Osteocyte (in vitro differentiated cells): ENCODE measurements at regions not wholly inside any gene's neighbourhood (a gene's known extent, or its start where the extent isn't known, plus 50 kb on each side); places are given as distances from the start of the nearest gene placed in this dataset.

Source experiments
- DNase-seq: peaks from one replicate; pipeline ENCODE4 v3.0.0; 2021; ENCODE audit warnings: mixed read lengths; ENCODE audit not compliant: unreplicated experiment; ENCODE audit errors: extremely low spot score
- H3K27ac Mint-ChIP-seq: one replicate; pipeline ENCODE4 v1.8.0; 2021; ENCODE audit warnings: mild to moderate bottlenecking, mixed read lengths; ENCODE audit not compliant: unreplicated experiment
- H3K27me3 Mint-ChIP-seq: one replicate; pipeline ENCODE4 v1.8.0; 2021; ENCODE audit warnings: mixed read lengths; ENCODE audit not compliant: unreplicated experiment
- H3K36me3 Mint-ChIP-seq: one replicate; pipeline ENCODE4 v1.8.0; 2021; ENCODE audit warnings: mixed read lengths; ENCODE audit not compliant: unreplicated experiment
- H3K4me1 Mint-ChIP-seq: one replicate; pipeline ENCODE4 v1.8.0; 2021; ENCODE audit warnings: mixed read lengths; ENCODE audit not compliant: unreplicated experiment
- H3K4me3 Mint-ChIP-seq: one replicate; pipeline ENCODE4 v1.8.0; 2021; ENCODE audit warnings: mild to moderate bottlenecking, moderate library complexity, mixed read lengths; ENCODE audit not compliant: unreplicated experiment
- H3K9me3 Mint-ChIP-seq: one replicate; pipeline ENCODE4 v1.8.0; 2021; ENCODE audit warnings: mixed read lengths; ENCODE audit not compliant: unreplicated experiment
- CTCF ChIP-seq: fragments of 200-600 bp; sonication (generic); IDR thresholded peaks from 2 replicates; pipeline ENCODE4 v1.5.0; 2021; ENCODE audit warnings: antibody characterized with exemption, mild to moderate bottlenecking, moderate library complexity

- TF ChIP-seq CTCF, result peak; percentile 71
- Mint-ChIP-seq H3K4me1 (no peaks in the 10 kb centered on the region), H3K27ac (no peak overlapping the region), H3K4me3 (peak overlapping the region; percentile 10), H3K9me3 (no peaks in the 10 kb centered on the region), H3K36me3 (no peaks in the 10 kb centered on the region), H3K27me3 (peaks cover 50% of the 10 kb centered on the region)
- no peak for DNase-seq
These were observed 285.1 kb downstream of the MTX2 start for GRCh38 chr2:176554101-176555048.

- Mint-ChIP-seq H3K4me3 (no peak overlapping the region), H3K9me3 (no peaks in the 10 kb centered on the region), H3K27ac (no peak overlapping the region), H3K36me3 (no peaks in the 10 kb centered on the region), H3K4me1 (no peaks in the 10 kb centered on the region), H3K27me3 (peaks cover 55% of the 10 kb centered on the region)
- no peak for DNase-seq
- no peak for TF ChIP-seq CTCF
These were observed 285.9 kb downstream of the MTX2 start for GRCh38 chr2:176555112-176555511.

- DNase-seq, result no peak
- H3K4me3 Mint-ChIP-seq, result no peak overlapping the region
- no peak for TF ChIP-seq CTCF
- H3K36me3 Mint-ChIP-seq, result no peaks in the 10 kb centered on the region
- H3K27me3 Mint-ChIP-seq, result peaks cover 60% of the 10 kb centered on the region
- H3K9me3 Mint-ChIP-seq, result no peaks in the 10 kb centered on the region
- H3K27ac Mint-ChIP-seq, result no peak overlapping the region
- H3K4me1 Mint-ChIP-seq, result no peaks in the 10 kb centered on the region
These were observed 286.5 kb downstream of the MTX2 start for GRCh38 chr2:176555781-176556180.

GRCh38 chr2:176556373-176556772 lies 287.1 kb downstream of the MTX2 start:
- no peaks in the 10 kb centered on the region for H3K4me1 Mint-ChIP-seq
- no peaks in the 10 kb centered on the region for H3K36me3 Mint-ChIP-seq
- no peak for DNase-seq
- no peaks in the 10 kb centered on the region for H3K9me3 Mint-ChIP-seq
- peaks cover 61% of the 10 kb centered on the region for H3K27me3 Mint-ChIP-seq
- no peak overlapping the region for H3K4me3 Mint-ChIP-seq
- H3K27ac Mint-ChIP-seq, result no peak overlapping the region
- no peak for TF ChIP-seq CTCF

GRCh38 chr2:176557821-176558220 lies 288.6 kb downstream of the MTX2 start:
- Mint-ChIP-seq H3K4me3 (no peak overlapping the region), H3K36me3 (no peaks in the 10 kb centered on the region), H3K9me3 (no peaks in the 10 kb centered on the region), H3K27me3 (peaks cover 52% of the 10 kb centered on the region), H3K4me1 (no peaks in the 10 kb centered on the region), H3K27ac (no peak overlapping the region)
- no peak for DNase-seq
- TF ChIP-seq CTCF, result no peak
